ENCODE measurements at regions not wholly inside any gene's neighbourhood (a gene's known extent, or its start where the extent isn't known, plus 50 kb on each side); places are given as distances from the start of the nearest gene placed in this dataset.

DNA sequence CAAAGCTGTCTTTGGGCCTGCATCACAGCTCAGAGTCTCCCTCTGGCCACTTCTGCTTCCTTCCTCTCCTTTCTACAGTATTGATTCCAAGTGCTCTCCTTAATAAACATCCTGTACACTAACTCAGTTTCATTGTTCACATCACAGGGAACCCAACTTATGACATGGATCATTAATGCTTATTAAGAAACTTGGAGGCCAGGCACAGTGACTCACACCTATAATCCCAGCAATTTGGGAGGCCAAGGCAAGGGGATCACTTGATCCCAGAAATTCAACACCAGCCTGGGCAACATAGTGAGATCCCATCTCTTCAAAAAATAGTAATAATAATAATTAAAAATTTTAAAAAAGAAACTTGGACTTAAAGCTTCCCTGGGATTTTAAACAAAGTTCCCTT lies 89.2 kb upstream of the EFHC2 start:
- CTCF ChIA-PET: no interaction called here
- TF ChIP-seq, protein P1, sequence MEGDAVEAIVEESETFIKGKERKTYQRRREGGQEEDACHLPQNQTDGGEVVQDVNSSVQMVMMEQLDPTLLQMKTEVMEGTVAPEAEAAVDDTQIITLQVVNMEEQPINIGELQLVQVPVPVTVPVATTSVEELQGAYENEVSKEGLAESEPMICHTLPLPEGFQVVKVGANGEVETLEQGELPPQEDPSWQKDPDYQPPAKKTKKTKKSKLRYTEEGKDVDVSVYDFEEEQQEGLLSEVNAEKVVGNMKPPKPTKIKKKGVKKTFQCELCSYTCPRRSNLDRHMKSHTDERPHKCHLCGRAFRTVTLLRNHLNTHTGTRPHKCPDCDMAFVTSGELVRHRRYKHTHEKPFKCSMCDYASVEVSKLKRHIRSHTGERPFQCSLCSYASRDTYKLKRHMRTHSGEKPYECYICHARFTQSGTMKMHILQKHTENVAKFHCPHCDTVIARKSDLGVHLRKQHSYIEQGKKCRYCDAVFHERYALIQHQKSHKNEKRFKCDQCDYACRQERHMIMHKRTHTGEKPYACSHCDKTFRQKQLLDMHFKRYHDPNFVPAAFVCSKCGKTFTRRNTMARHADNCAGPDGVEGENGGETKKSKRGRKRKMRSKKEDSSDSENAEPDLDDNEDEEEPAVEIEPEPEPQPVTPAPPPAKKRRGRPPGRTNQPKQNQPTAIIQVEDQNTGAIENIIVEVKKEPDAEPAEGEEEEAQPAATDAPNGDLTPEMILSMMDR (IDR thresholded peaks at IDR 0.05): no peak
- Mint-ChIP-seq H3K27me3 (no peaks in the 10 kb centered on the region), H3K27ac (no peak overlapping the region), H3K9me3 (no peaks in the 10 kb centered on the region), H3K4me1 (ENCODE audit: low read depth) (peaks cover 1% of the 10 kb centered on the region), H3K36me3 (ENCODE audit: low read depth) (no peaks in the 10 kb centered on the region), H3K4me3 (no peak overlapping the region)
- intact Hi-C loops (cut with micrococcal nuclease): no loop called here
- ATAC-seq (no peak), DNase-seq (no peak)
- POLR2A ChIA-PET: no interaction called here

DNA sequence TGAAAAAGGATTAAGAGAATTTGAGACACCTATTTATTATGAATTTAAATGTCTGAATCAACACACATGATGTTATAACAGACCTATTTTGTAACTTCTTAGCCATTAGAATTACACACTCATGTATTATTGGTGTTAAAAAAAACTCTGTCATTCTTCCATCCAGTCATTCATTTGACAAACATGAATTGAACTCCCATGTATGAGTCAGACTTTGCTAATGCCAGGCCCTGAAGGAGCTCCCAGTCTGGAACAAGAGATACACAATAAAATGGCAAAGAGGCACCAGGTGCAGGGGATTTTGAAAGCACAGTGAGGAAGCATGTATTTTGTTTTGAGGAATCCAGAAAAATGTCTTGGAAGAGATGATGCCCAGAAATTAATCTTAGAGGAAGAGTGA lies 87.7 kb upstream of the EFHC2 start:
- Mint-ChIP-seq H3K4me3 (no peak overlapping the region), H3K36me3 (ENCODE audit: low read depth) (no peaks in the 10 kb centered on the region), H3K27me3 (no peaks in the 10 kb centered on the region), H3K4me1 (ENCODE audit: low read depth) (peaks cover 1% of the 10 kb centered on the region), H3K27ac (no peak overlapping the region), H3K9me3 (no peaks in the 10 kb centered on the region)
- ChIA-PET POLR2A (no interaction called here), CTCF (no interaction called here)
- intact Hi-C loops (cut with micrococcal nuclease): no loop called here
- TF ChIP-seq, protein P1 (IDR thresholded peaks at IDR 0.05): no peak
- ATAC-seq (no peak), DNase-seq (no peak)

DNA sequence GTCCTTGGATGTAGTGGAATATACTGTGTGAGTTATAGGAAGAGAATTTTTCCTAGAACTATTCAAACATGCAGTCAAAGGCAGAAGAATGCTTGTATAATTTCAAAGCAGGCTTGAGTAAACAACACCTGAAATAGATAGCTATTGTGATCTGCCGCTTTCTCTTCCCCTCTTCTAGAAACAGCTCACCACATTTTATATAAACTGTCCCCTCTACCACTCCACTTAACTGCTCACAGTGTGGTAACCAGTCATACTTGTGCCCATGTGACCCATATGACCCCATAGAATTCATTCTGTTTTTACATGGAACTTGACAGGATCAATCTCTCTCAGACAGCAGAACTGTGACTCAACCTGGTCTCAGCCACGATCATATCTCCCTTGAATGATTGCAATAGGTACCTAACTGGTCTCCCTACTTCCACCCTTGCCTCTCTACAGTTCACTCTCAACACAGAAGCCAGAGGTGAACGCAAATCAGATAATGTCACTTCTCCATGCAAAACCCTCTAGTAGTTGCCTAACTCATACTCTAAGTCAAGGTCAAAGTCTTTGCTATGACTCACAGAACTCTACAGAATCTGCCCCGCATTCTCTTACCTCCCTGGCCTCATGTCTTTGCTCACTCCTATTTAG lies 85.6 kb upstream of the EFHC2 start:
- Mint-ChIP-seq H3K27me3 (no peaks in the 10 kb centered on the region), H3K9me3 (no peaks in the 10 kb centered on the region), H3K27ac (no peak overlapping the region), H3K36me3 (ENCODE audit: low read depth) (no peaks in the 10 kb centered on the region), H3K4me1 (ENCODE audit: low read depth) (peaks cover 1% of the 10 kb centered on the region), H3K4me3 (no peak overlapping the region)
- intact Hi-C loops (cut with micrococcal nuclease): no loop called here
- peak; percentile 53 for ATAC-seq
- CTCF ChIA-PET: no interaction called here
- TF ChIP-seq, protein P1 (IDR thresholded peaks at IDR 0.05): no peak
- DNase-seq: peak; percentile 1
- POLR2A ChIA-PET: no interaction called here

DNA sequence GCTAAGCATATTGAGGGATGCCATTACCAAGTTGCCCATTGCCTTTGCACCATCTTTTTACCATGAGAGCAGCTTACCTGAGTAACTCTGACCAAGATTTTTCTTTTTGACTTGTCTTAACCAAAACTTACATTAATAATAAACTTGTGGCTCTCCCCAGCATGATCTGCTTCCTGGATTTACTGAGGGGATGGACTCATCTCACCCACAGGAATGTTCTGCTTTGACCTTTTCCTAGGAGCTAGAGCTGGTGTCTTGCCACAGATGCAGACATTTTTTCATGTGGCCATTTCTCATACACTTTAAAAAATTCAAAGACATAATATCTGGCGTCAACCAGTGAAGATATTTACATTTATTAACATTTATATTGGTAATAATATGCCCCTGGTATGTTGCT lies 79.2 kb upstream of the EFHC2 start:
- H3K36me3 Mint-ChIP-seq (ENCODE audit: low read depth): no peaks in the 10 kb centered on the region
- TF ChIP-seq, protein P1 (IDR thresholded peaks at IDR 0.05): no peak
- H3K4me1 Mint-ChIP-seq (ENCODE audit: low read depth): no peaks in the 10 kb centered on the region
- no peaks in the 10 kb centered on the region for H3K9me3 Mint-ChIP-seq
- ChIA-PET CTCF (no interaction called here), POLR2A (interaction anchor here (0.6 kb wide), 1 partner anchor 111 kb away, joined by 3 read pairs; no protein-coding TSS in a partner anchor)
- DNase-seq (no peak), ATAC-seq (no peak)
- no peak overlapping the region for H3K4me3 Mint-ChIP-seq
- intact Hi-C loops (cut with micrococcal nuclease): no loop called here
- H3K27ac Mint-ChIP-seq: no peak overlapping the region
- H3K27me3 Mint-ChIP-seq: no peaks in the 10 kb centered on the region

DNA sequence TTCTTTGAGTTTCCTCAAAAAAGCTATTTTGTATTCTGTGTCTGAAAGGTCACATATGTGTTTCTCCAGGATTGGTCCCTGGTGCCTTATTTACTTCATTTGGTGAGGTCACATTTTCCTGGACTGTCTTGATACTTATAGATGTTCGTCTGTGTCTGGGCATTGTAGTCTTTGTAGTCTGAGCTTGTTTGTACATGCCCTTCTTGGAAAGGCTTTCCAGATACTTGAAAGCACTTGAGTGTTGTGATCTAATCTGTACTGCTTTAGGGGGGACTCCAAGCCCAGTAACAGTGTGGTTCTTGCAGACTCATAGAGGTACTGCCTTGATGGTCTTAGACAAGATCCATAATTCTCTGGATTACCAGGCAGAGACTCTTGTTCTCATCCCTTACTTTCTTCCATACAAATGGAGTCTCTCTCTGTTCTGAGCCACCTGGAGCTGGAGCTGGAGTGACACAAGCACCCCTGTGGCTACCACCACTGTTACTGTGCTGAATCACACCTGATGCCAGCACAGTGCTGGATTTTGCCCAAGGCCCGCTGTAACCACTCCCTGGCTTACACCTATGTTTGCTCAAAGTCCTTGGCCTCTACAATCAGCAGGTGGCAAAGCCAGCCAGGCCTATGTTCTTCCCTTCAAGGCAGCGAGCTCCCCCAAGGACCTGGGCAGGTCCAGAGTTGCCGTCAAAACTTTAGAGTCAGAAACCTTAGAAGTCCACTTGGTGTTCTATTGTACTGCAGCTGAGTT lies 72.3 kb upstream of the EFHC2 start:
- Mint-ChIP-seq H3K27ac (no peak overlapping the region), H3K36me3 (ENCODE audit: low read depth) (no peaks in the 10 kb centered on the region), H3K4me1 (ENCODE audit: low read depth) (no peaks in the 10 kb centered on the region), H3K4me3 (no peak overlapping the region), H3K27me3 (no peaks in the 10 kb centered on the region), H3K9me3 (no peaks in the 10 kb centered on the region)
- CTCF ChIA-PET: no interaction called here
- POLR2A ChIA-PET: no interaction called here
- no peak for DNase-seq
- no peak for ATAC-seq
- TF ChIP-seq, protein P1 (IDR thresholded peaks at IDR 0.05): no peak
- intact Hi-C loops (cut with micrococcal nuclease): no loop called here
